ENCODE measurements at regions not wholly inside any gene's neighbourhood (a gene's known extent, or its start where the extent isn't known, plus 50 kb on each side); places are given as distances from the start of the nearest gene placed in this dataset.

DNA sequence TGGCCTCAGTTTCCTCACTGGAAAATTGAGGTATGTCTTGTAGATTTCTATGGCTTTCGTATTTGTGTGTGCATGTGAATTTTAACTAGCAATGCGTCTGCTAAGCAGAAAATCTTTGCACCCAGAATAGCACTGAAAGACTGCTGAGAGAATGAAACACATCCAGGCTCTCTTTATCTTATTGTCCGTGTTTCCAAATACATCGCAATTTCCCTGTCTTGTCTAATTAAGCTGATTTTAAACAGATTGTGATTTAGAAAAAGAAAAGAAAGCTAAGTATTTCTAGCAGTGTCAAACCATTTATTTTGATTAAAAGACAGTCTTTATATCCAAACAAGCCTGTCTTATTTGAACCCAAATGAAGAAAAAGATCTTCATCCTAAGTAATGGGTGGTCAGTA lies 168.6 kb downstream of the PMP22 start:
- H3K4me2 ChIP-seq (ENCODE audit: insufficient read depth in 1 of 2, low read depth in 2 of 2, low read length in 2 of 2) = no peak overlapping the region
- H3K4me1 ChIP-seq (replicated peaks in 1 of 4; ENCODE audit: control insufficient read depth in 3 of 4, insufficient read depth in 4 of 4, low read length in 3 of 4) = peaks cover 0 to 11% (median 2%) of the 10 kb centered on the region in 4 experiments; a peak in 2 of 7 replicates
- H3K36me3 ChIP-seq (ENCODE audit: control insufficient read depth in 2 of 4, insufficient read depth in 4 of 4, low read length in 3 of 4) = no peaks in the 10 kb centered on the region; a peak in 1 of 8 replicates
- H3K27me3 ChIP-seq (replicated peaks in 1 of 4; ENCODE audit: control insufficient read depth in 3 of 4, extremely low read depth in 1 of 4, insufficient read depth in 3 of 4, low read length in 3 of 4) = no peaks in the 10 kb centered on the region
- no peak overlapping the region for H2BK5ac ChIP-seq (ENCODE audit: low read depth, low read length)
- ChIA-PET POLR2A (ENCODE audit: partially characterized antibody) (no interaction called here), CTCF (ENCODE audit: partially characterized antibody) (no interaction called here)
- H3K56ac ChIP-seq (replicated peaks; ENCODE audit: insufficient read length, low read depth, low read length) = no peak overlapping the region
- H3K79me2 ChIP-seq (ENCODE audit: control insufficient read depth in 1 of 2, insufficient read depth in 2 of 2, low read length in 2 of 2) = no peaks in the 10 kb centered on the region
- no peaks in the 10 kb centered on the region for H3K79me1 ChIP-seq (ENCODE audit: low read depth, low read length)
- no peaks in the 10 kb centered on the region for H3K9me3 ChIP-seq (ENCODE audit: insufficient read depth in 2 of 2, low read depth in 1 of 2, low read length in 1 of 2)
- no peak for DNase-seq (ENCODE audit: low read depth in 1 of 2, low spot score in 2 of 2)
- H3K27ac ChIP-seq (ENCODE audit: low read depth, low read length) = no peak overlapping the region
- no peak overlapping the region for H2BK12ac ChIP-seq (ENCODE audit: low read depth, low read length)
- H3K14ac ChIP-seq (ENCODE audit: insufficient read length) = no peak overlapping the region
- H2AFZ ChIP-seq (ENCODE audit: low read length) = no peak overlapping the region
- H2AK5ac ChIP-seq (ENCODE audit: low read depth, low read length) = no peak overlapping the region
- no peak overlapping the region for H4K8ac ChIP-seq (ENCODE audit: extremely low read depth, insufficient read depth, low read length)
- H3K9ac ChIP-seq (replicated peaks in 1 of 4; ENCODE audit: extremely low read depth in 1 of 4, low read depth in 3 of 4, low read length in 3 of 4) = no peak overlapping the region
- no peak overlapping the region for H2BK20ac ChIP-seq (ENCODE audit: low read length)
- no peaks in the 10 kb centered on the region for H3K23me2 ChIP-seq (ENCODE audit: low read depth, low read length)
- no peak overlapping the region for H2BK120ac ChIP-seq (replicated peaks; ENCODE audit: low read depth, low read length)
- H3K23ac ChIP-seq (ENCODE audit: insufficient read length) = no peak overlapping the region
- H3K4me3 ChIP-seq (ENCODE audit: extremely low read depth in 1 of 4, insufficient read depth in 2 of 4, low read depth in 3 of 4, low read length in 4 of 4) = no peak overlapping the region
- no peak overlapping the region for H3K4ac ChIP-seq (replicated peaks; ENCODE audit: insufficient read length, low read depth, low read length)
- no peak overlapping the region for H4K5ac ChIP-seq (ENCODE audit: insufficient read length, low read depth, low read length)
- H3K18ac ChIP-seq (ENCODE audit: extremely low read depth, low read length) = no peak overlapping the region
- H4K91ac ChIP-seq (replicated peaks; ENCODE audit: insufficient read length, low read length) = no peak overlapping the region
- no peak for FAIRE-seq
- H2BK15ac ChIP-seq (ENCODE audit: low read length) = no peak overlapping the region
- no peaks in the 10 kb centered on the region for H4K20me1 ChIP-seq (replicated peaks in 1 of 2; ENCODE audit: control insufficient read depth in 1 of 2, insufficient read depth in 2 of 2, low read length in 2 of 2)
- WGBS, 2 experiments (ENCODE audit: extremely low coverage in 1 of 2, insufficient coverage in 1 of 2, insufficient read length in 1 of 2, insufficient replicate concordance in 2 of 2, low coverage in 1 of 2, low lambda C conversion rate in 2 of 2, missing lambda C conversion rate in 1 of 2) = 94% methylated on average over 4 of the region's 4 CpGs; no CpG with 5 or more reads in 1 of the 2 experiments
- TF ChIP-seq RBBP5 (IDR thresholded peaks at IDR 0.05; ENCODE audit: borderline replicate concordance, low read depth, low read length) = no peak
- TF ChIP-seq, protein P1, sequence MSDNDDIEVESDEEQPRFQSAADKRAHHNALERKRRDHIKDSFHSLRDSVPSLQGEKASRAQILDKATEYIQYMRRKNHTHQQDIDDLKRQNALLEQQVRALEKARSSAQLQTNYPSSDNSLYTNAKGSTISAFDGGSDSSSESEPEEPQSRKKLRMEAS (IDR thresholded peaks at IDR 0.05) = no peak
- no peak for TF ChIP-seq CREB1 (IDR thresholded peaks at IDR 0.05)
- no peak for TF ChIP-seq SUZ12 (IDR thresholded peaks at IDR 0.05; ENCODE audit: low read length)
- no peak for TF ChIP-seq SIRT6 (IDR thresholded peaks at IDR 0.05; ENCODE audit: low read length)
- no peak for TF ChIP-seq ASH2L (IDR thresholded peaks at IDR 0.05; ENCODE audit: low read length)
- TF ChIP-seq HDAC6 (IDR thresholded peaks at IDR 0.05; ENCODE audit: low read depth, low read length) = no peak
- no peak for TF ChIP-seq JUND (IDR thresholded peaks at IDR 0.05; ENCODE audit: low read length)
- no peak for TF ChIP-seq RXRA (IDR thresholded peaks at IDR 0.05; ENCODE audit: insufficient read depth, low read depth, low read length)
- TF ChIP-seq SP4 (IDR thresholded peaks at IDR 0.05; ENCODE audit: low read length) = no peak
- TF ChIP-seq BCL11A (IDR thresholded peaks at IDR 0.05; ENCODE audit: low read depth in 2 of 2, low read length in 2 of 2) = no peak
- TF ChIP-seq BACH1 (IDR thresholded peaks at IDR 0.05; ENCODE audit: low read length) = no peak
- TF ChIP-seq SRF (IDR thresholded peaks at IDR 0.05; ENCODE audit: low read depth, low read length) = no peak
- TF ChIP-seq SP1 (IDR thresholded peaks at IDR 0.05; ENCODE audit: low read depth, low read length) = no peak
- no peak for TF ChIP-seq POLR2AphosphoS5 (IDR thresholded peaks at IDR 0.05; ENCODE audit: low read depth, low read length)
- TF ChIP-seq, protein P2, sequence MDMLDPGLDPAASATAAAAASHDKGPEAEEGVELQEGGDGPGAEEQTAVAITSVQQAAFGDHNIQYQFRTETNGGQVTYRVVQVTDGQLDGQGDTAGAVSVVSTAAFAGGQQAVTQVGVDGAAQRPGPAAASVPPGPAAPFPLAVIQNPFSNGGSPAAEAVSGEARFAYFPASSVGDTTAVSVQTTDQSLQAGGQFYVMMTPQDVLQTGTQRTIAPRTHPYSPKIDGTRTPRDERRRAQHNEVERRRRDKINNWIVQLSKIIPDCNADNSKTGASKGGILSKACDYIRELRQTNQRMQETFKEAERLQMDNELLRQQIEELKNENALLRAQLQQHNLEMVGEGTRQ (IDR thresholded peaks at IDR 0.05; ENCODE audit: low read length) = no peak

All from H1 (cell line).